ENCODE measurements at regions not wholly inside any gene's neighbourhood (a gene's known extent, or its start where the extent isn't known, plus 50 kb on each side); places are given as distances from the start of the nearest gene placed in this dataset.
"Not testable (repeated sequence)": the region's sequence is repeated elsewhere in the genome, so short reads cannot be mapped to it uniquely, and the experiment has no call there.

- DNase-seq = no peak
Measured at GRCh38 chr22:10741210-10741609, 4786.8 kb upstream of the OR11H1 start.

GRCh38 chr22:10741776-10742630, 4786.0 kb upstream of the OR11H1 start:
- not testable (repeated sequence) for DNase-seq

- not testable (repeated sequence) for DNase-seq
Measured at GRCh38 chr22:10746382-10746781, 4781.6 kb upstream of the OR11H1 start.

GRCh38 chr22:10747227-10747626, 4780.8 kb upstream of the OR11H1 start:
- DNase-seq = not testable (repeated sequence)

- DNase-seq = not testable (repeated sequence)
Measured at GRCh38 chr22:10748751-10749150, 4779.2 kb upstream of the OR11H1 start.

- not testable (repeated sequence) for DNase-seq
Measured at GRCh38 chr22:10749423-10749822, 4778.6 kb upstream of the OR11H1 start.

GRCh38 chr22:10753566-10753965, 4774.4 kb upstream of the OR11H1 start:
- not testable (repeated sequence) for DNase-seq

- DNase-seq = not testable (repeated sequence)
Measured at GRCh38 chr22:10755350-10755749, 4772.6 kb upstream of the OR11H1 start.

GRCh38 chr22:10760418-10760817, 4767.6 kb upstream of the OR11H1 start:
- not testable (repeated sequence) for DNase-seq

GRCh38 chr22:10766320-10766719, 4761.7 kb upstream of the OR11H1 start:
- not testable (repeated sequence) for DNase-seq

GRCh38 chr22:10768875-10769274, 4759.1 kb upstream of the OR11H1 start:
- not testable (repeated sequence) for DNase-seq

- not testable (repeated sequence) for DNase-seq
Measured at GRCh38 chr22:10771744-10772143, 4756.2 kb upstream of the OR11H1 start.

- not testable (repeated sequence) for DNase-seq
Measured at GRCh38 chr22:10773341-10773740, 4754.7 kb upstream of the OR11H1 start.

GRCh38 chr22:10775601-10776357, 4752.2 kb upstream of the OR11H1 start:
- DNase-seq = not testable (repeated sequence)

GRCh38 chr22:10776358-10776729, 4751.6 kb upstream of the OR11H1 start:
- DNase-seq = not testable (repeated sequence)

GRCh38 chr22:10777733-10778132, 4750.3 kb upstream of the OR11H1 start:
- DNase-seq = not testable (repeated sequence)

GRCh38 chr22:10778296-10778814, 4749.6 kb upstream of the OR11H1 start:
- DNase-seq = no peak

- not testable (repeated sequence) for DNase-seq
Measured at GRCh38 chr22:10779200-10779599, 4748.8 kb upstream of the OR11H1 start.

GRCh38 chr22:10780281-10780680, 4747.7 kb upstream of the OR11H1 start:
- no peak for DNase-seq

- DNase-seq = no peak
Measured at GRCh38 chr22:10781571-10782403, 4746.2 kb upstream of the OR11H1 start.

Data from right forelimb (tissue), 1 donor.